ENCODE measurements at regions not wholly inside any gene's neighbourhood (a gene's known extent, or its start where the extent isn't known, plus 50 kb on each side); places are given as distances from the start of the nearest gene placed in this dataset.

GRCh38 chr1:82297139-82297896 lies 496.6 kb downstream of the ADGRL2 start:
- Histone ChIP-seq H3K4me3 (ENCODE audit: low read depth in 1 of 2, low read length in 2 of 2) (no peak overlapping the region), H3K27me3 (ENCODE audit: control insufficient read depth in 1 of 2, insufficient read depth in 2 of 2, low read length in 2 of 2) (no peaks in the 10 kb centered on the region), H3K9me3 (ENCODE audit: control insufficient read depth in 2 of 2, insufficient read depth in 1 of 2, low read depth in 1 of 2, low read length in 1 of 2) (no peaks in the 10 kb centered on the region), H3K36me3 (ENCODE audit: control insufficient read depth in 2 of 2, insufficient read depth in 2 of 2, low read length in 1 of 2) (no peaks in the 10 kb centered on the region), H3K4me1 (ENCODE audit: control insufficient read depth in 2 of 2, insufficient read depth in 2 of 2, low read length in 1 of 2) (no peaks in the 10 kb centered on the region), H3K27ac (ENCODE audit: low read depth in 2 of 2, low read length in 1 of 2) (no peak overlapping the region)
- 78 to 80% methylated on average over 9 of the region's 9 CpGs for WGBS, 2 donors

GRCh38 chr1:82287556-82287955 lies 486.8 kb downstream of the ADGRL2 start:
- no peak overlapping the region for H3K27ac ChIP-seq (ENCODE audit: low read depth in 2 of 2, low read length in 1 of 2)
- no peak overlapping the region for H3K4me3 ChIP-seq (ENCODE audit: low read depth in 1 of 2, low read length in 2 of 2)
- no peaks in the 10 kb centered on the region for H3K36me3 ChIP-seq (ENCODE audit: control insufficient read depth in 2 of 2, insufficient read depth in 2 of 2, low read length in 1 of 2)
- H3K9me3 ChIP-seq (ENCODE audit: control insufficient read depth in 2 of 2, insufficient read depth in 1 of 2, low read depth in 1 of 2, low read length in 1 of 2) = no peaks in the 10 kb centered on the region
- H3K4me1 ChIP-seq (ENCODE audit: control insufficient read depth in 2 of 2, insufficient read depth in 2 of 2, low read length in 1 of 2) = no peaks in the 10 kb centered on the region
- H3K27me3 ChIP-seq (ENCODE audit: control insufficient read depth in 1 of 2, insufficient read depth in 2 of 2, low read length in 2 of 2) = no peaks in the 10 kb centered on the region
- 78 to 82% methylated on average over 3 of the region's 3 CpGs for WGBS, 2 donors

- Histone ChIP-seq H3K36me3 (ENCODE audit: control insufficient read depth in 2 of 2, insufficient read depth in 2 of 2, low read length in 1 of 2) (no peaks in the 10 kb centered on the region), H3K9me3 (ENCODE audit: control insufficient read depth in 2 of 2, insufficient read depth in 1 of 2, low read depth in 1 of 2, low read length in 1 of 2) (no peaks in the 10 kb centered on the region)
- 69 to 74% methylated on average over 1 of the region's 1 CpG for WGBS, 2 donors
Observed at GRCh38 chr1:82284213-82284612, 483.5 kb downstream of the ADGRL2 start.

GRCh38 chr1:82279241-82279640 lies 478.5 kb downstream of the ADGRL2 start:
- WGBS, 2 donors = 65 to 83% methylated on average over 6 of the region's 6 CpGs
- H3K4me1 ChIP-seq (ENCODE audit: control insufficient read depth in 2 of 2, insufficient read depth in 2 of 2, low read length in 1 of 2) = no peaks in the 10 kb centered on the region
- H3K9me3 ChIP-seq (ENCODE audit: control insufficient read depth in 2 of 2, insufficient read depth in 1 of 2, low read depth in 1 of 2, low read length in 1 of 2) = no peaks in the 10 kb centered on the region
- no peaks in the 10 kb centered on the region for H3K36me3 ChIP-seq (ENCODE audit: control insufficient read depth in 2 of 2, insufficient read depth in 2 of 2, low read length in 1 of 2)
- no peak overlapping the region for H3K4me3 ChIP-seq (ENCODE audit: low read depth in 1 of 2, low read length in 2 of 2)
- H3K27me3 ChIP-seq (ENCODE audit: control insufficient read depth in 1 of 2, insufficient read depth in 2 of 2, low read length in 2 of 2) = no peaks in the 10 kb centered on the region
- H3K27ac ChIP-seq (ENCODE audit: low read depth in 2 of 2, low read length in 1 of 2) = no peak overlapping the region

More at GRCh38 chr1:82284213-82284612, 483.5 kb downstream of the ADGRL2 start:
- no peak overlapping the region for H3K27ac ChIP-seq (ENCODE audit: low read depth in 2 of 2, low read length in 1 of 2)
- no peaks in the 10 kb centered on the region for H3K4me1 ChIP-seq (ENCODE audit: control insufficient read depth in 2 of 2, insufficient read depth in 2 of 2, low read length in 1 of 2)
- no peak overlapping the region for H3K4me3 ChIP-seq (ENCODE audit: low read depth in 1 of 2, low read length in 2 of 2)
- H3K27me3 ChIP-seq (ENCODE audit: control insufficient read depth in 1 of 2, insufficient read depth in 2 of 2, low read length in 2 of 2) = no peaks in the 10 kb centered on the region

GRCh38 chr1:82273816-82274215 lies 473.1 kb downstream of the ADGRL2 start:
- no peaks in the 10 kb centered on the region for H3K9me3 ChIP-seq (ENCODE audit: control insufficient read depth in 2 of 2, insufficient read depth in 1 of 2, low read depth in 1 of 2, low read length in 1 of 2)
- no peak overlapping the region for H3K4me3 ChIP-seq (ENCODE audit: low read depth in 1 of 2, low read length in 2 of 2)
- H3K4me1 ChIP-seq (ENCODE audit: control insufficient read depth in 2 of 2, insufficient read depth in 2 of 2, low read length in 1 of 2) = no peaks in the 10 kb centered on the region
- H3K36me3 ChIP-seq (ENCODE audit: control insufficient read depth in 2 of 2, insufficient read depth in 2 of 2, low read length in 1 of 2) = no peaks in the 10 kb centered on the region
- H3K27ac ChIP-seq (ENCODE audit: low read depth in 2 of 2, low read length in 1 of 2) = no peak overlapping the region
- no peaks in the 10 kb centered on the region for H3K27me3 ChIP-seq (ENCODE audit: control insufficient read depth in 1 of 2, insufficient read depth in 2 of 2, low read length in 2 of 2)
- WGBS, 2 donors = 61 to 66% methylated on average over 2 of the region's 2 CpGs

GRCh38 chr1:82269431-82269830 lies 468.7 kb downstream of the ADGRL2 start:
- Histone ChIP-seq H3K36me3 (ENCODE audit: control insufficient read depth in 2 of 2, insufficient read depth in 2 of 2, low read length in 1 of 2) (no peaks in the 10 kb centered on the region), H3K4me3 (ENCODE audit: low read depth in 1 of 2, low read length in 2 of 2) (no peak overlapping the region), H3K9me3 (ENCODE audit: control insufficient read depth in 2 of 2, insufficient read depth in 1 of 2, low read depth in 1 of 2, low read length in 1 of 2) (no peaks in the 10 kb centered on the region), H3K27ac (ENCODE audit: low read depth in 2 of 2, low read length in 1 of 2) (no peak overlapping the region), H3K27me3 (ENCODE audit: control insufficient read depth in 1 of 2, insufficient read depth in 2 of 2, low read length in 2 of 2) (no peaks in the 10 kb centered on the region), H3K4me1 (ENCODE audit: control insufficient read depth in 2 of 2, insufficient read depth in 2 of 2, low read length in 1 of 2) (no peaks in the 10 kb centered on the region)
- WGBS, 2 donors = 37 to 41% methylated on average over 5 of the region's 5 CpGs

GRCh38 chr1:82268826-82269225 lies 468.1 kb downstream of the ADGRL2 start:
- H3K4me3 ChIP-seq (ENCODE audit: low read depth in 1 of 2, low read length in 2 of 2) = no peak overlapping the region
- no peaks in the 10 kb centered on the region for H3K36me3 ChIP-seq (ENCODE audit: control insufficient read depth in 2 of 2, insufficient read depth in 2 of 2, low read length in 1 of 2)
- H3K4me1 ChIP-seq (ENCODE audit: control insufficient read depth in 2 of 2, insufficient read depth in 2 of 2, low read length in 1 of 2) = no peaks in the 10 kb centered on the region
- H3K27me3 ChIP-seq (ENCODE audit: control insufficient read depth in 1 of 2, insufficient read depth in 2 of 2, low read length in 2 of 2) = no peaks in the 10 kb centered on the region
- WGBS, 2 donors = 74 to 90% methylated on average over 1 of the region's 1 CpG
- no peaks in the 10 kb centered on the region for H3K9me3 ChIP-seq (ENCODE audit: control insufficient read depth in 2 of 2, insufficient read depth in 1 of 2, low read depth in 1 of 2, low read length in 1 of 2)
- H3K27ac ChIP-seq (ENCODE audit: low read depth in 2 of 2, low read length in 1 of 2) = no peak overlapping the region

GRCh38 chr1:82266351-82266750 lies 465.6 kb downstream of the ADGRL2 start:
- no peak overlapping the region for H3K27ac ChIP-seq (ENCODE audit: low read depth in 2 of 2, low read length in 1 of 2)
- H3K4me1 ChIP-seq (ENCODE audit: control insufficient read depth in 2 of 2, insufficient read depth in 2 of 2, low read length in 1 of 2) = no peaks in the 10 kb centered on the region
- WGBS, 2 donors = 65 to 76% methylated on average over 1 of the region's 1 CpG

GRCh38 chr1:82265436-82265835 lies 464.7 kb downstream of the ADGRL2 start:
- Histone ChIP-seq H3K9me3 (ENCODE audit: control insufficient read depth in 2 of 2, insufficient read depth in 1 of 2, low read depth in 1 of 2, low read length in 1 of 2) (no peaks in the 10 kb centered on the region), H3K36me3 (ENCODE audit: control insufficient read depth in 2 of 2, insufficient read depth in 2 of 2, low read length in 1 of 2) (no peaks in the 10 kb centered on the region), H3K27ac (ENCODE audit: low read depth in 2 of 2, low read length in 1 of 2) (no peak overlapping the region), H3K4me3 (ENCODE audit: low read depth in 1 of 2, low read length in 2 of 2) (no peak overlapping the region), H3K4me1 (ENCODE audit: control insufficient read depth in 2 of 2, insufficient read depth in 2 of 2, low read length in 1 of 2) (no peaks in the 10 kb centered on the region), H3K27me3 (ENCODE audit: control insufficient read depth in 1 of 2, insufficient read depth in 2 of 2, low read length in 2 of 2) (no peaks in the 10 kb centered on the region)
- WGBS, 2 donors = 75 to 82% methylated on average over 5 of the region's 5 CpGs

More at GRCh38 chr1:82266351-82266750, 465.6 kb downstream of the ADGRL2 start:
- H3K4me3 ChIP-seq (ENCODE audit: low read depth in 1 of 2, low read length in 2 of 2) = no peak overlapping the region
- no peaks in the 10 kb centered on the region for H3K9me3 ChIP-seq (ENCODE audit: control insufficient read depth in 2 of 2, insufficient read depth in 1 of 2, low read depth in 1 of 2, low read length in 1 of 2)
- H3K27me3 ChIP-seq (ENCODE audit: control insufficient read depth in 1 of 2, insufficient read depth in 2 of 2, low read length in 2 of 2) = no peaks in the 10 kb centered on the region
- no peaks in the 10 kb centered on the region for H3K36me3 ChIP-seq (ENCODE audit: control insufficient read depth in 2 of 2, insufficient read depth in 2 of 2, low read length in 1 of 2)

- no peaks in the 10 kb centered on the region for H3K9me3 ChIP-seq (ENCODE audit: control insufficient read depth in 2 of 2, insufficient read depth in 1 of 2, low read depth in 1 of 2, low read length in 1 of 2)
- H3K36me3 ChIP-seq (ENCODE audit: control insufficient read depth in 2 of 2, insufficient read depth in 2 of 2, low read length in 1 of 2) = no peaks in the 10 kb centered on the region
- no peak overlapping the region for H3K27ac ChIP-seq (ENCODE audit: low read depth in 2 of 2, low read length in 1 of 2)
- 87 to 91% methylated on average over 3 of the region's 3 CpGs for WGBS, 2 donors
- H3K27me3 ChIP-seq (ENCODE audit: control insufficient read depth in 1 of 2, insufficient read depth in 2 of 2, low read length in 2 of 2) = no peaks in the 10 kb centered on the region
- H3K4me3 ChIP-seq (ENCODE audit: low read depth in 1 of 2, low read length in 2 of 2) = no peak overlapping the region
- no peaks in the 10 kb centered on the region for H3K4me1 ChIP-seq (ENCODE audit: control insufficient read depth in 2 of 2, insufficient read depth in 2 of 2, low read length in 1 of 2)
Observed at GRCh38 chr1:82264802-82265201, 464.1 kb downstream of the ADGRL2 start.

Measured in esophagus (tissue), 2 donors.